ENCODE measurements at regions not wholly inside any gene's neighbourhood (a gene's known extent, or its start where the extent isn't known, plus 50 kb on each side); places are given as distances from the start of the nearest gene placed in this dataset.

GRCh38 chr10:4100380-4100779 is 315.4 kb upstream of the KLF6 start:
- H3K4me1 ChIP-seq = peaks cover 0 to 4% of the 10 kb centered on the region in 2 donors
- no peak overlapping the region for H3K4me3 ChIP-seq
- no peaks in the 10 kb centered on the region for H3K9me3 ChIP-seq
- no peak for DNase-seq
- no peaks in the 10 kb centered on the region for H3K36me3 ChIP-seq
- no peak for ATAC-seq
- no peaks in the 10 kb centered on the region for H3K27me3 ChIP-seq
- H3K27ac ChIP-seq = no peak overlapping the region
- TF ChIP-seq CTCF (IDR thresholded peaks at IDR 0.05 in 4 of 5, conservative IDR thresholded peaks at IDR 0.05 in 1 of 5) = no peak
- TF ChIP-seq POLR2A (IDR thresholded peaks at IDR 0.05) = no peak
- in situ Hi-C loops (cut with MboI; ENCODE audit: low sequenced_read_pairs in 4 of 4) = no loop called here
- intact Hi-C loops (cut with DNase I; ENCODE audit: low total_unique reads) = no loop called here

DNA sequence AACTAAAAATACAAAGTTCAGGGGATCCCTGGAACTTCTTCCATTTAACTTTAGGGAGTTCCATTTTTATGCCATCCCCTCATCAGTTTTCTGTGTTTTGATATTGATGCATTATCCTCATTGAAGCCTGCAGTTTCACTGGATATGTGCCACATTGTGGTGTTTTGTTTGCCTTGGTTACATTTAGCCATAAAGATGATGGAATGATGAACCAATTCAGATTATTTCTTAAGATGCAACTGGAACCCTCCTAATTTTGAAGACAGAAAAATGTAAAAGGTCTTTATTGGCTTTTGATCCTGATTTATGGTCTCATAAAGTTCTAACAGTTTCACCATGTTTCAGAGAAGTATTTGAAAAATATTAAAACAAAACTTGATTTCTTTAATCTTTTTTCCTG is 314.2 kb upstream of the KLF6 start:
- intact Hi-C loops (cut with DNase I; ENCODE audit: low total_unique reads) = no loop called here
- Histone ChIP-seq H3K4me1 (peaks cover 0 to 4% of the 10 kb centered on the region in 2 donors), H3K4me3 (no peak overlapping the region), H3K36me3 (no peaks in the 10 kb centered on the region), H3K9me3 (no peaks in the 10 kb centered on the region), H3K27me3 (no peaks in the 10 kb centered on the region), H3K27ac (no peak overlapping the region)
- ATAC-seq (no peak), DNase-seq (no peak)
- no peak for TF ChIP-seq CTCF (IDR thresholded peaks at IDR 0.05 in 4 of 5, conservative IDR thresholded peaks at IDR 0.05 in 1 of 5)
- TF ChIP-seq POLR2A (IDR thresholded peaks at IDR 0.05) = no peak
- in situ Hi-C loops (cut with MboI; ENCODE audit: low sequenced_read_pairs in 4 of 4) = no loop called here

DNA sequence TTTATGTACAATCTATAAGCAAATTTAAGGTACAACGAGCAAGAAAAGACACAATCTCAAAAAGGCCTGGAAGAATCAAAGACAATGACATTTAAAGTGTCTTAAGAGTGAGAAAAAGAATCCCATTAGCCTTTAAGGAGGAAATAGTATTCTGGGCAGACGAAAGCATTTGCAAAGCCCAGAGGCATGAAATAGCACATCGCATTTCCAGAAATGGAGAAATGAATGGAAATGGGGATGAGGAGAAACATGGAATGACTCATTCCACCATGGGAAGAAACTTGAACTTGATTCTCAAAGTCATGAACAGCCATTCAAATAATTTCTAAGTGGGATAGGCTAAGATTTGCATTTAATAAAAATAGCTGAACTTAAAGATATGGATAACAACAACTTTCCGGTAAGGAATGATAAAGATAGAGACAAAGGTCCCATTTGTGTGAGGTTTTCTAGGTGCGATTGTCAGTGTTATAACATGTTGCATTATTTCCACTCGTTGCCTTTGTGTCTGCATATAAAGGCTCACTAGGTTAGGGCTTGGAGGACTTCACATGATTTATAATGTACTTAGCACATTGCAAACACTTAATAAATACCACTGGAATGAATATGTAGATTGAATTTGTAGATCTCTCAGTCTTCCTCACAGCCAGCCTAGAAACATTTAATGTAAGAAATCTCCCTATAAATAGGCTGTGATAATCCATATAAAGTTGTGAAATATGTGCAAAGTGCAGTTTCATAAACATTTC is 310.3 kb upstream of the KLF6 start:
- Histone ChIP-seq H3K27me3 (no peaks in the 10 kb centered on the region), H3K36me3 (no peaks in the 10 kb centered on the region), H3K4me3 (no peak overlapping the region), H3K4me1 (no peaks in the 10 kb centered on the region), H3K27ac (no peak overlapping the region), H3K9me3 (no peaks in the 10 kb centered on the region)
- intact Hi-C loops (cut with DNase I; ENCODE audit: low total_unique reads) = no loop called here
- ATAC-seq = no peak
- DNase-seq = no peak
- TF ChIP-seq POLR2A (IDR thresholded peaks at IDR 0.05) (no peak), CTCF (IDR thresholded peaks at IDR 0.05 in 4 of 5, conservative IDR thresholded peaks at IDR 0.05 in 1 of 5) (no peak)
- in situ Hi-C loops (cut with MboI; ENCODE audit: low sequenced_read_pairs in 4 of 4) = no loop called here

DNA sequence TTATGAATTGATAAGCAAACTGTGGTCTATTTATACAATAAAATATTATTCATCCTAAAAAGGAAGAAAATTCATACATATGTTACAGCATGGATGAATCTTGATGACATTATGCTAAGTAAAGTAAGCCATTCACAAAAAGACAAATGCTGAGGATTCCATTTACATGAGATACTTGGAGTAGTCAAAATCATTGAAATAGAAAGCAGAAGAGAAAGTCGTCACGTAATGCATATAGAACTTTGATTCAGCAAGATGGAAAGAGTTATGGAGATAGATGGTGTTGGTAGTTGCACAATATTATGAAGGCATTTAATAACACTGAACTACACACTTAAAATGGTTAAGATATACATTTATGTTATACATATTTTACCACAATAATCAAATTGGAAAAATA is 309.7 kb upstream of the KLF6 start:
- TF ChIP-seq CTCF (IDR thresholded peaks at IDR 0.05 in 4 of 5, conservative IDR thresholded peaks at IDR 0.05 in 1 of 5) (no peak), POLR2A (IDR thresholded peaks at IDR 0.05) (no peak)
- DNase-seq = no peak
- intact Hi-C loops (cut with DNase I; ENCODE audit: low total_unique reads) (no loop called here), in situ Hi-C loops (cut with MboI; ENCODE audit: low sequenced_read_pairs in 4 of 4) (no loop called here)
- Histone ChIP-seq H3K27me3 (no peaks in the 10 kb centered on the region), H3K4me3 (no peak overlapping the region), H3K9me3 (no peaks in the 10 kb centered on the region), H3K27ac (no peak overlapping the region), H3K36me3 (no peaks in the 10 kb centered on the region), H3K4me1 (no peaks in the 10 kb centered on the region)
- ATAC-seq = no peak

GRCh38 chr10:4093438-4093837 is 308.4 kb upstream of the KLF6 start:
- intact Hi-C loops (cut with DNase I; ENCODE audit: low total_unique reads) = no loop called here
- ATAC-seq = no peak
- Histone ChIP-seq H3K4me3 (no peak overlapping the region), H3K27ac (no peak overlapping the region), H3K27me3 (no peaks in the 10 kb centered on the region), H3K9me3 (no peaks in the 10 kb centered on the region), H3K4me1 (no peaks in the 10 kb centered on the region), H3K36me3 (no peaks in the 10 kb centered on the region)
- no peak for DNase-seq
- in situ Hi-C loops (cut with MboI; ENCODE audit: low sequenced_read_pairs in 4 of 4) = no loop called here
- no peak for TF ChIP-seq CTCF (IDR thresholded peaks at IDR 0.05 in 4 of 5, conservative IDR thresholded peaks at IDR 0.05 in 1 of 5)
- no peak for TF ChIP-seq POLR2A (IDR thresholded peaks at IDR 0.05)
